GM21723 (cell line): ENCODE measurements at regions not wholly inside any gene's neighbourhood (a gene's known extent, or its start where the extent isn't known, plus 50 kb on each side); places are given as distances from the start of the nearest gene placed in this dataset.
"Not testable (repeated sequence)": the region's sequence is repeated elsewhere in the genome, so short reads cannot be mapped to it uniquely, and the experiment has no call there.

ENCODE experiments used
- ATAC-seq: cut with Tn5 transposase; IDR thresholded peaks from one replicate; pipeline ENCODE4 v1.9.1; 2021; ENCODE audit warnings: mild to moderate bottlenecking, moderate library complexity; ENCODE audit not compliant: unreplicated experiment

DNA sequence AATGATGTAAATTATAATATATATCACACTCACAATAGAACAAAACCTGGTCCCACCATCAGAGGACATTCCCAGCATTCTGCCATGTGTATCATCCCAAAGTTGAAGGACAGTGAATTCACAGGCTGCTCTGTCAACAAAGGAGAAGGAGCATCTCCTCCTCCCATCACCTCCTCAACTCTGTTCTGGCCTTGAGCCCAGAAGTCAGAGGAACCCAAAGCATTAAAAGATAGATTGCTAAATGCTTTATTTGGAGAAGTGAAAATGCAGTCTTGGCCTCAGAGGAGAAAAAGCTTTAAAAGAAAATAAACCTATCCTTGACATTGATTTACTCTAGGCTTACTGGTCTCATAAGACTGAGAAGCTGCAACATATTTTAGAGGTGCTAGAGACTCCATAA, 268.8 kb upstream of the RASGEF1B start:
- ATAC-seq, result no peak

DNA sequence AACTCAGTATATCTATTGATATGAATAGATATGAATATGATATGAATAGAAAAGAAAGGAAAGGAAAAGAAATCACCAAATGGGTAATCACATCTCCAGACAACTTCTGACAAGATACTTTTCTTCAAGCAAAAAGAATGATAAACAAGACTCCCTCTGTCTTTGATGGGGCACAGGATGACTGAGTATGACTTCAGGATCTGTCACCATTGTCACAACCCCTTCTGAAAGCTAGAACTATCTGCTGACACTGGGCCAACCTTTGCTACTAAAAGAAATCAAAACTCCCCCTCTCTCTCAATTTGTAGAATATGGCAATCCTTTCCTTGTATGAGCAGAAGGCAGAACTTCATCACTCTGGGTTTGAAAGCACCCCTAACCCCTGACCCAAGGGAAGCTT, 267.2 kb upstream of the RASGEF1B start:
- no peak for ATAC-seq

DNA sequence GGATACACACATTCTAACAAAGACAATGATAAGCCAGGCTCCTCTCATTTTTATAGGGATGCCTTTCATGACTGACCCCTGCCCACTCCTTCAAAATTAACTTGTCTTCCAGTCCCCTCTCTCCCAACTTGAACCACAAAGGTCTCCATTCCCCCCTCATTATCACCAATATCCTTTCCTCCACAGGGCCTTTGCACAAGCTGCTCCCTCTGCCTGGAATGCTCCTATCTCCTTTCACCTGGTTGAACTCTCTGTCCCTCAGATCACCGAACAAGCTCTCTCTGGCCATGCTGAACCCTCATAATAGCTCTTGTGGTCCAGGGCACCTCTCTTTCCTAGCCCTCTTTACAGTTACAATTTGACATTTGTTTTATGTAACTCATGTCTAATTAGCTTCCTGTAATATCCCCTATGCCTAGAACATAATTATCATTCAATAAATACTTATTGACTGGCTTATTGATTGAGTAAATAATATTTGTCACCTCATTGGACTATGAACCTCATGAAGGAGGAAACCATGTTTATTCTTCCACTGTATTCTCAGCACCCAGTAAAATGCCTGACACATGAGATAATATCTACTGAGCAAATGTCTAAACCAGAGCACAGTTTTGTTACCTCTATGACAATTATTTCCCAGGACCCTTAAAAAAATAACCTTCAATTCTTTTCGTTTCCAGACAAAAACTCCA, 266.3 kb upstream of the RASGEF1B start:
- ATAC-seq, result no peak

DNA sequence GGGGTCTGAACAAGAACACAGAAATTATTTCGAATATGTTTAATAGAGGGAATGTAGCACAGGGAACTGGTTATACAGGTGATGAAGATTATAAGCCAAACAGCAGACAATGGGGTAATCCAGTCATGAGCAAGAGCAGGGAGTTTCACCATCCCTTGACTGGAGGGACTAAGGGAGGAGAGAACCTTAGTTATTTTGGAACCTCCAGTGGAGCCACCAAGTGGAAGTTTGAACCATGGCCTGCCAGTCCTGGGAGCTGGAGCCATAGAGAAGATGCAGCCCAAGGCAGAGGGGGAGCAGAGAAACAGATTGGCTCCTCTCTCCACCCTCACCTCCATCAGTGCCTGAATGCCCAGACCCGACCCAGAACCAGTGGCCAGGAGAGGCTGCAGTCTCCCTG, 264.6 kb upstream of the RASGEF1B start:
- no peak for ATAC-seq

DNA sequence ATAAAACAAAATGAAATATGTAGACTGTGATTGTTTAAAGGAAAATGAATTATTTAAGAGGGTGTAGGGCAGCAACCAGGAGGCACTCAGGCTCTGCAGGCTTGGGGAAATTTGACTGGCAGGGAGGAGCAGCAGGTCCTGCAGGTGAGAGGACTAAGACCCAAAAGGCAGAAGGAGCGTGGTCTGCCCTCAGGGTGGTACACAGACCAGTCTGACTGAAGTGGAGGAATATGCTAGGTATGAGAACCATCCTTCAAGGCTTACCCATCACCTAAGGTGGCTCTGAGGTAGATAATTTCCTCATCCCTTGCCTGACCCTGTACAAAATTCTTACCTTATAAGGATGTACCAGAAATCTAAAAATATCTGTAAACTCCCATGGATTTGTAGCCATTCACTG, 261.3 kb upstream of the RASGEF1B start:
- no peak for ATAC-seq

DNA sequence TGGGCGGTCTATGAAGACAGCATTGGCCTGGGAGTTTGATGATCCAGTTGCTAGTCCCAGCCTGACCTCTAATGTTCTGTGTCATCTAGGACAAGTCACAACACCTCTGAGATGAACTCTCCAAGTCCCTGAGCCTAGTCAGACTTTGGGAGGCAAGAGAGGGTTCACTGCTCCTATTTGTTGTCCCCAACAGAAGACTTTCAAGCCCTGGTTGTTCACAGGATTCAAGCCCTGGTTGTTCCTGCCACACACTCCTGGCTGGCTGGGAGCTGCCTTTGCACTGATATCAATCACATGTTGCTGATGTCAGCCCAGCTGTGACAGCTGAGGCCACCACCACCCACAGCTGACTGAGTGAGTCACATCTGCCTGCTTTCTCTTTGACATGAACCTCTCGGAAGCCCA, 253.2 kb upstream of the RASGEF1B start:
- peak; percentile 98 for ATAC-seq

DNA sequence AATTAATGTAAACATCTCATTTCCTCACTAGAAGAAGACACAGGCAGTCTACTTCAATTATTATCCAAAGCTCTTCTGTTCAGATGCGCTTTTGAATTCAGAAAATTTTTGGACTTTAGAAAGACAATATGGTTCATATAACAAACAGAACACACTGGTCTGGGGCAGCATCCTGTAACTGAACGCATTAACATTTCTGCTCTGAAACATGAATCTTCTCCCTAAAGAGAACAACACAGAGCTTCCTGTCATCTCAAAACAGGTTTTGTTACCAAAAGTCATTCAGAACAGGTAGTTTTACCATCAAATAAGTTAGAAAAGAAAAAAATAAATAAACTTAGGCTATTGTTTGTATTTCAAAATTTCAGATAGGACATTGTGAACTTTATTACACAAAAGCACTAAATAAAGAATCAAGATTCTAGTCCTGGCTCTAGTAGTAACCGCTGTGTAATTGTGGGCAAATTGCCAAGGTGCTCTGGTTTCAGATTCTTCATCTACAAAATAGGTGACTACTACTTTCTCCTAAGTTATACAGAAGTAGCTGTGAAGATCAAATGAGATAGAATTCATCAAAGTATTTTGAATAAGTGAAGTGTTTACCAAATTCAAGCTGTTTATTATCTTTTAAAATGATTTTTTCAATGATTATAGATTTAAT, 252.3 kb upstream of the RASGEF1B start:
- ATAC-seq, result no peak

DNA sequence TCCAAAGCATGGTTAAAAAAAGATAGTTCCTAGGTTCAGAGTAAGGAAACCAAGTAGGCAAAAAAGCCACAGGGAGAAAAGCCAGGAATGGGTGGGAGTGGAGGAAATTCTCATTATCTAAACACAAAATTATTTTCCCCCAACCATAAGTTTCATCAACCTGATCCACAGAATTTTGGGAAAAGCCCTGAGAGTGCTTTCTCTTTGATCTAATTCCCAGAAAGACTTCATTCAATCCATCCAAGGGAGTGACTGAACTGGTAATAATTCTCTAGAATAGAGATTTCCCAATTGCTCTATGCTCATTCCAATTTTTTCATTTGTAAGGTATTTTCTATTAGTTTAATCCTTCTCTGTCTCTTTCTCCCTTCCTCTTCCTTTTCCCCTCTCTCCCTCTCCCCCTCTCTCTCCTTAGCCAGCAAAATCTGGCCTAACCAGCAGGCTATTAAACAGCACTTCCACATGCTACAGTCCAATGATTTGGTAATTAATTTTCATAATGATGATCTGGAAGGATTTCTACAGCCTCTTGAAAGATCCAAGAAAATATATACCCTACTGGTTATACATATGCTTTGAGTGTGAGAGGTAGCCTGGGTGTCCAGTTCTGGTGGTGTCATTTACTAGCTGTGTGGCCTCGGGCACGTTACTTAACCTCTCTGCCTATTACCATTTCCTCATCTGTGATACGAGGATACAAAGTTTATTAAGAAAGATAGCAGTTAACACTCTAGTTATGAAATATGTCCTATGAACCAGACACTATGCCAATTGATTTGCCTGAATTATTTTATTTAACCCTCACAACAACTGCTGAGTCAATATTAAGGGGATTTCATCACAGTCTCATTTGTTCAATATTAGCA, 251.5 kb upstream of the RASGEF1B start:
- no peak for ATAC-seq

DNA sequence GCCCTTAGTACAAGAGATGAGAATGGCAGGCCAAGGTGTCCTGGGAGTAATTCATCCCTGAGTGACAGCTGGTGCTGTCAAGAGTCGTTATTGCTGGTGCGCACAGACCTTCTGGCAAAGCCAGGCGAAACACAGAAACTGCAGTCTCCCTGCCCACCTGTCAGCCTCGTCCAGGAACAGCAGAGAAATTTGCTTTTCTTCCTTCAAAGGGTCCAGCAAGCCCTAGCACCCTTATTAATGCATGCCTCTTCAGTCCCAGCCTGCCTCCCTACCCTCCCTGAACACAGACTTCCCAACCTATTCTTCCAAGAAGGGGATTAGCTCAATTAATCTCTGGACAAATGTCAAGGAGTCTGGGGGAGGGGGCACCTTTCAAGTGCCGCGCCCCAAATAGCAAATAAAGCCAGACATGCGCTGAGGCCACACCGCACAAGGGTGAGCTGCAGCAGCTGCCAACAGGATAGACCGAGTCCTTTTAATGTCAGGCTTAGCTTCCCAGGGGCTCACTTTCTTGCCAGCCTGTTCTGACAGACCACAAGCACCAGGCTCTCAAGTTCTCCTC, 250.7 kb upstream of the RASGEF1B start:
- no peak for ATAC-seq

DNA sequence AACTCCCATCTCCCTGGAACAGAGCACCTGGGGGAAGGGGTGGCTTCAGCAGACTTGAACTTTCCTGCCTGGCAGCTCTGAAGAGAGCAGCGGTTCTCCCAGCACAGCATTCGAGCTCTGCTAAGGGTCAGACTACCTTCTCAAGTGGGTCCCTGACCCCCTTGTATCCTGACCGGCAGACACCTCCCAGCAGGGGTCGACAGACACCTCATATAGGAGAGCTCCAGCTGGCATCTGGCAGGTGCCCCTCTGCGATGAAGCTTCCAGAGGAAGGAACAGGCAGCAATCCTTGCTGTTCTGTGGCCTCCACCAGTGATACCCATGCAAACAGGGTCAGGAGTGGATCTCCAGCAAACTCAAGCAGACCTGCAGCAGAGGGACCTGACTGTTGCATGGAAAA, 244.1 kb upstream of the RASGEF1B start:
- ATAC-seq, result no peak

DNA sequence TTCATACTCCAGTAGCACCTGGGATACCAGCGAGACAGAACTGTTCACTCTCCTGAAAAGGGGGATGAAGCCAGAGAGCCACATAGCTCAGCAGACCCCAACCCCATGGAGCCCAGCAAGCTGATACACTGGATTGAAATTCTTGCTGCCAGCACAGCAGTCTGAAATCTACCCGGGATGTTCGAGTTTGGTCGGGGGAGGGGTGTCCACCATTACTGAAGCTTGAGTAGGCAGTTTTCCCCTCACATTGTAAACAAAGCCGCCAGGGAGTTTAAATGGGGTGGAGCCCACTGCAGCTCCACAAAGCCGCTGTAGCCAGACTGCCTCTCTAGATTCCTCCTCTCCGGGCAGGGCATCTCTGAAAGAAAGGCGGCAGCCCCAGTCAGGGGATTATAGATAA, 243.7 kb upstream of the RASGEF1B start:
- not testable (repeated sequence) for ATAC-seq

DNA sequence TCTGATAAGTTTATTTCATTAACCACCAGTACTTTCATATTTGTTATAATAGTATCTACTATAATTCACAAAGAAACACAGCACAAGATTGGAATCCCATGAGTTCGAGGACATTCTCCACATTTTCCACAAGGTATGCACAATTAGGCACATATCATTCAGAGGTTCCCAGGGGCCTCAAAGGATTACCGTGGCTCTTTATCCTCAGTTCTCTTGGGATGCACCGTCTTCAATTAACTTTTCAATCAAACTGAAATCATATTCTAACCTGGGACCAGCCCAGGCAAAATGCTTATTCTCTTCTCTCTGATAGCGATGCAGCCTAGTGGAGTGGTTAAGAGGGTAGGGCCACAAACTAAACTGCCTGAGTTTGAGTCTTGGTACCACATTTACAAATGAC, 242.6 kb upstream of the RASGEF1B start:
- ATAC-seq, result no peak

DNA sequence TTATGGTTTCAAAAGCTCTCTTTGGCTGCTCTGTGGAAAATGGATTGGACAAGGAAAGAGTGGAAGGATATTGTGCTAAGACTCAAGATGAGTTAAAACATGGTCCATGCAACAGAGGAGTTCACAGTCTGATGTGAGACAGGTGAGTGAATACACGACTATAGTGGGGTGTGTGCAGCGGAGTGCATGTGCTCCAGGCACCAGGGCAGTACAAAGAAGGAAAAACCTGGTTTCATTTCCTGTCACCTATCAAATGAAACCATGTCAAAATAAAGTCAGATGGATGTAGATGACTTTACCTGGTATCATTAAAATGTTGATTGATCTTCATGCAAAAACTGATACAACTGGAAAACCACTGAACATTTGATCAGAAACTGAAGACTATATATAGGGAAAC, 241.0 kb upstream of the RASGEF1B start:
- no peak for ATAC-seq

DNA sequence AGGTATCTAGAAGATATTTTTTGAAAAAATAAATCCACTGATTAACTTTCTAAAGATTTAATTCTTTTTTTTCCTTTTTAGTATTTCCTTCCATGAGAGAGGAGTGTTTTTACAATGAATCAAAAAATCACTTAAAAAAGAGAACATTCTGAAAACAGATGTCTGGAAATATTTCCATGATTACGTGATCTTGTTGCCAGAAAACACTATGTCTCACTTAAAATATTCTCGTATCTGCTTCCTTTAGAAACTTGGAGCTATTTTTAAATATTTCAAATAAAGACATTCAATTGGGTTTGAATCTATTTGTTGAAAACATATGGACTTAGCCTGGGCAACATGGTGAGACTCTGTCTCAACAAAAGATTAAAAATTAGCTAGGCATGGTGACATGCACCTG, 232.8 kb upstream of the RASGEF1B start:
- ATAC-seq, result no peak

DNA sequence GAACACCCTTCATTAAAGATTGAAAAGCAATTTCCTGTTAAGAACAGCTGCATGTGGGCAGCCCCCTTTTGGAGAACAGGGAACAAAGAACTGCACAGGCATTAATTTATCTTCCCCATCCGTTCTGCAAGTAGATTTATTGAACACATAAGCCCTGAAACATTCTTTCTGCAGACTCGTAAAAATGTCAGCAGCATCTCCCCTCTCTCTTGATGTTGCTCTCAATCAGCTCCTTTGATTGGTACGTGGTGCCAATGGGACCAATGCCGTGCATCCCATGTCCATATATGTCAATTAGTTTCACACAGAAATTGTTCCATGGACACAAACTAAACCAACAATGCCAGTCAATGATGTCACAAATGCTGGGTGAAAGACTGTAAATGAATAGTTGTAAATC, 228.5 kb upstream of the RASGEF1B start:
- ATAC-seq, result no peak

DNA sequence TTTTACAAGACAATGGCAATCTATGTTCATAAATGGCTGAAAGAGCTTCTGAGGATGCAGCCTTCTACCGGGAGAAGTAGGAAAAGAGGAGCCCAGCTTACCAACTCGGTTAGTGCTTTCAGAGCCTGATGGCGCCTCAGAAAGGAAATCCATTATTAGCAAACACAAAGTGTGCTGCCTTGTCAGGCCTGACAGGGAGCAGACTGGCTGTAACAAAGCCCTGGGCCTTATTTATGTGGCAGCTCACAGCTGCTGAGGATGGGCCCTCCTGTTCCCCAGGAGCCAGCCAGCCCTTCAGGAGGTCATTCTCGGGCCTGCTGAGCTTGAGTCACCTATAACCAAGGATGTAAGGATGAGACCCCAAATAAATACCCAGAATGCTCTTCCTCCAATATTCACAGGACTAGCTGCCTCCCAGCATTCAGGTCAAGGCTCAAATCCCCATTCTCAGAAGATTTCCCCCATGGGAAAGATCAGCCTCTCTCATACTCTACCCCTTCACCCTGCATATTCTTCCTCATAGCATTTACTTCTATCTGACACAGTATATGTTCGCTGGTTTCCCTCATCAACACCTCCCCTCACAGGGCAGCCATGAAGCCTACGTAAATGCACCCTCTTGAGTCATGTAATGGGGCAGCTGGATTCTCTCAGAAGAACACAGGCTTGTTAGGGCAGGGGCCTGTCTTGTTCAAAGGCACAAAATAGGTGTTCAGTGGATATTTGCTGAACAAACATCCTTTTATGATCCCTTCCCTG, 227.0 kb upstream of the RASGEF1B start:
- ATAC-seq, result no peak

DNA sequence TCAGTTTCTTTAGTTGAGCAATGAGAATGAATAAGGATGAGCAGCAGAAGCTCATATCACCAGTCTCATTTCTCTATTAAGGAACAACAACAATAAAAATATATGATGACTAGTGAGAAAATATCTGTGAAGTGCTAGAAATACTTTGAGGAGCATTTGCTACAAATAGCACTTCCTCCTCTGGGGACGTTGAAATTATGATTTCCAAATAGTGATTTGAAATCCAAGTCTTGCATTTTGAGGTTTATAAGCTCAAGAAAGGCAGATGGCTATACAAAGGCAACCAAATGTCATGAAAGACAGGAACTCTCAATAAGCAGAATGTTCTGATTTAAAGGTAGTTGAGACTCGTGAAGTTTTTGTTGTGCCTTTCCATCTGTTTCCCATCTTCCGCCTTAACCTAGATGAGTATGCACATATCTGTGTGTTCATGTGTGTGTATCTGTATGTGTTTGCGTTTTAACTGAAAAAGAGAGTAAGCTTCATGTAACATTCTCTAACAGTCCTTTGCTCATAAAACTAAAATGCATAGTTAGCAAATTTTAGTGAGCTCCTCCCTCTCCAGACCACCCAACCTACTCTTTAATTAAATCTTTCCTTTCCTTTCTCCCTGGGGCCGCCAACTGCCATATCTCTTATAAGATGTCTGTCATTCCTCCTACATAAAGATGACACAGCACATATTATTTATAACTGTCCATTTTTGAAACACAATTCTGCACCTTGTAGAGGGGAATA, 222.6 kb upstream of the RASGEF1B start:
- no peak for ATAC-seq

DNA sequence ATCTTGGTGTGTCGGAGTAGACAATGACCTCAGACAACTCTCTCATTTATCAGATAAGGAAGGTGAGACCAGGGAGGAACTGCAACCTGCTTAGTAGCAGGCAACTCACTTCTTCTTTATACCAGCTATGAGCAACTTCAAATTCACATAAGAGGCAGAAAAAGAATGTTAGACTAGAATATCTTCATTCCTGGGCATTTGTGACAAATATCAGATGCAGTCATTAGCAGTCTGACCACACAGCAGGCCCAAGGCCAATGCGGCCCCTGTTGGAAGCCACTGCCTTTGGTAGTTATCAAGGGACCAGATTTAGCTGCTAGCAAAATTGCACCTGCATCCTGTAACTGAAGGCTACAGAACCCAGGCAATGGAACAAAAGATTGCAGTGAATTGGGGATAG, 219.2 kb upstream of the RASGEF1B start:
- no peak for ATAC-seq

DNA sequence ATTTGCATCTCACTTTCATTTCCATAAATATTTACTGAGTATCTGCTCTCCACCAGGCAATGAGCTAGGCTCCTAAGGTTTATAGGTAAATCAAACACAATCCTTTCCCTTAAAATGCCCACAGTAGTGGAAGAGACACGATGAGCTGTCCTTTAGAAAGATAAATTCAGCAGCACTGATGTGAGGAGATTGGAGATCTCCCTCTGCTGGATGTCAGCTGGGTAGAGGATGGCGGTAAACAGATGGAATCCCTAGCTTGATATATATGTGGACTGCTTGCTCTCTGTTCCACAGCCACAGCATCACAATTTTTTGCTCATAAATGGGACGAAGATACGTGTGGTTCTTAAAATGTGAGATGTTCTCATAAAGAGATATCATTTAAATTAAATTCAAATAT, 216.4 kb upstream of the RASGEF1B start:
- no peak for ATAC-seq

DNA sequence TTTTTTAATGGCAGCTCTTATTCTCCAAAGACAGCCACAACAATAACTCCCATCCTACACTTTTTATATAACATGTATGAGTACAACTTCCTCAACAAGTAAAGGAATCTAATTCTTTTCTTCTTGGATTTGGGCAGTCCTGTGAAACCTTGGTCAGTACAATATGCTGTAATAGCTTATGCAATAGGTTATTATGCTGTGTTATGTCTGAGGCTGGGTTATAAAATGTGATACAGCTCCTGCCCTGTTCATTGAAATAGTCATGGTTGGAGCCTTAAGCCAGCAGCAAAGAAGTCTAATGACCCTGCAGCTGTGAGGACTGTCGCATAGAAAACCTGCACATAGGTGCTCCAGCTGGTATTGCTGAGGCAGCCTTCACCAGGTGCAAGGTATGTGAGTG, 215.8 kb upstream of the RASGEF1B start:
- no peak for ATAC-seq
